ENCODE measurements at regions not wholly inside any gene's neighbourhood (a gene's known extent, or its start where the extent isn't known, plus 50 kb on each side); places are given as distances from the start of the nearest gene placed in this dataset.

- TF ChIP-seq CTCF (IDR thresholded peaks at IDR 0.05; ENCODE audit: low read depth, low read length) (no peak), EZH2phosphoT487 (IDR thresholded peaks at IDR 0.05; ENCODE audit: low read depth) (no peak)
These were observed 84.9 kb upstream of the MRPS9 start for GRCh38 chr2:104952976-104953375.

Measured in OCI-LY3 (cell line).